Small intestine (tissue), 7 donors: ENCODE measurements at regions not wholly inside any gene's neighbourhood (a gene's known extent, or its start where the extent isn't known, plus 50 kb on each side); places are given as distances from the start of the nearest gene placed in this dataset.

Experiments
- DNase-seq, 2 donors: peaks; one replicate each; pipeline versions ENCODE4 v3.0.0 to v3.0.0-alpha.2; 2013
- FAIRE-seq: peaks from 2 replicates; lab custom pipeline; 2012; peaks lifted over from hg19 to GRCh38; lab: Jason Lieb, UNC
- H3K27ac ChIP-seq, 3 donors: one replicate each; pipeline ENCODE4 v1.5.1; 2013; ENCODE audit warnings: low read length in 2 of 3, mild to moderate bottlenecking in 2 of 3, control low read depth in 1 of 3, inconsistent platforms in 1 of 3, low read depth in 1 of 3, moderate library complexity in 1 of 3
- H3K27me3 ChIP-seq, 3 donors: one replicate each; pipeline ENCODE4 v1.6.1; 2013; ENCODE audit warnings: low read length in 3 of 3, inconsistent platforms in 1 of 3; ENCODE audit not compliant: control insufficient read depth in 3 of 3, insufficient read depth in 3 of 3
- H3K36me3 ChIP-seq, 3 donors: one replicate each; pipeline ENCODE4 v1.6.1; 2013; ENCODE audit warnings: low read length in 3 of 3, inconsistent platforms in 1 of 3, low read depth in 1 of 3, mild to moderate bottlenecking in 1 of 3, moderate library complexity in 1 of 3; ENCODE audit not compliant: control insufficient read depth in 3 of 3, insufficient read depth in 2 of 3
- H3K4me1 ChIP-seq, 3 donors: one replicate each; pipeline ENCODE4 v1.6.1; 2013; ENCODE audit warnings: low read length in 2 of 3, inconsistent platforms in 1 of 3, low read depth in 1 of 3, mild to moderate bottlenecking in 1 of 3, moderate library complexity in 1 of 3; ENCODE audit not compliant: control insufficient read depth in 3 of 3, insufficient read depth in 2 of 3
- H3K4me3 ChIP-seq, 3 donors: one replicate each; pipeline ENCODE4 v1.5.1; 2013; ENCODE audit warnings: low read length in 3 of 3, control low read depth in 1 of 3, inconsistent platforms in 1 of 3, low read depth in 1 of 3, mild to moderate bottlenecking in 1 of 3, moderate library complexity in 1 of 3
- H3K9me3 ChIP-seq, 2 donors: one replicate each; pipeline ENCODE4 v1.6.1; 2013; ENCODE audit warnings: low read depth in 1 of 2, low read length in 1 of 2; ENCODE audit not compliant: control insufficient read depth in 2 of 2, insufficient read depth in 1 of 2
- WGBS, 3 donors: extraction: QIAGEN DNeasy Blood & Tissue Kit; methylation state at CpG; one replicate each; pipeline ENCODE4 v1.1.7; 2013; 5-methylcytosine and 5-hydroxymethylcytosine counted together
- donor health status: healthy with polysubstance abuse.
- donor health status: control.
- donor health status: control.
- donor health status: Bipolar disorder and iron deficiency.
- donor health status: healthy.

- Histone ChIP-seq H3K9me3 (no peaks in the 10 kb centered on the region), H3K4me3 (no peak overlapping the region), H3K27ac (no peak overlapping the region), H3K27me3 (no peaks in the 10 kb centered on the region), H3K36me3 (no peaks in the 10 kb centered on the region), H3K4me1 (no peaks in the 10 kb centered on the region)
- no peak for FAIRE-seq
- no peak for DNase-seq
Observed at GRCh38 chr3:106746286-106746685, 631.0 kb upstream of the CCDC54 start.

GRCh38 chr3:106748472-106749262 lies 628.6 kb upstream of the CCDC54 start:
- 70 to 79% (median 77%) methylated on average over 8 of the region's 8 CpGs for WGBS, 3 donors
- no peaks in the 10 kb centered on the region for H3K9me3 ChIP-seq

DNA sequence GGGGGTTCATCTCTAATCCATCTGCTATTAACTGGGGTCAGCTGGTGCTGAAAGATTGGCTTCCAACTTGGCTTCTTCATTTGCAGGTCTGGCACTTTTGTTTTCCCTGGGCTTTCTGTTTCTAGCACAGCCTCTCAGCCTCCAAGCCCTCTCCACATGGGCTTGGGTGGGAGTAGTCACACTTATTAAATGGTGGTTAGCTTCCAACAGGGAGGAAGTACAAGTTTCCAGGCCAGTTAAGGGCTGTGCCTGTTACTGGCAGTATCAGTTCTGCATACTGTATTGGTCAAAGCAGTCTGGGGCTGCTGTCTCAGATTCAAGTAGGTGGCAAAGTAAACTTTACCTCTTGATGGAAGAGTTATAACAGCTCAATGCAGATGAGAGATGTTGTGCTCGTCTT lies 627.1 kb upstream of the CCDC54 start:
- DNase-seq (no peak), FAIRE-seq (no peak)
- no peaks in the 10 kb centered on the region for H3K4me1 ChIP-seq
- no peaks in the 10 kb centered on the region for H3K9me3 ChIP-seq
- H3K27ac ChIP-seq, result no peak overlapping the region
- H3K36me3 ChIP-seq, result no peaks in the 10 kb centered on the region
- H3K27me3 ChIP-seq, result no peaks in the 10 kb centered on the region
- no peak overlapping the region for H3K4me3 ChIP-seq
- WGBS, 3 donors, result 75 to 83% (median 79%) methylated on average over 1 of the region's 1 CpG

More at GRCh38 chr3:106748472-106749262, 628.6 kb upstream of the CCDC54 start:
- H3K4me1 ChIP-seq, result no peaks in the 10 kb centered on the region
- no peak overlapping the region for H3K27ac ChIP-seq
- FAIRE-seq (no peak), DNase-seq (no peak)
- H3K36me3 ChIP-seq, result no peaks in the 10 kb centered on the region
- no peaks in the 10 kb centered on the region for H3K27me3 ChIP-seq
- H3K4me3 ChIP-seq, result no peak overlapping the region

GRCh38 chr3:106755336-106755735 lies 621.9 kb upstream of the CCDC54 start:
- Histone ChIP-seq H3K36me3 (no peaks in the 10 kb centered on the region), H3K27me3 (no peaks in the 10 kb centered on the region), H3K27ac (no peak overlapping the region), H3K9me3 (no peaks in the 10 kb centered on the region), H3K4me1 (no peaks in the 10 kb centered on the region), H3K4me3 (no peak overlapping the region)
- DNase-seq (no peak), FAIRE-seq (no peak)
- 63 to 82% (median 76%) methylated on average over 2 of the region's 2 CpGs for WGBS, 3 donors

DNA sequence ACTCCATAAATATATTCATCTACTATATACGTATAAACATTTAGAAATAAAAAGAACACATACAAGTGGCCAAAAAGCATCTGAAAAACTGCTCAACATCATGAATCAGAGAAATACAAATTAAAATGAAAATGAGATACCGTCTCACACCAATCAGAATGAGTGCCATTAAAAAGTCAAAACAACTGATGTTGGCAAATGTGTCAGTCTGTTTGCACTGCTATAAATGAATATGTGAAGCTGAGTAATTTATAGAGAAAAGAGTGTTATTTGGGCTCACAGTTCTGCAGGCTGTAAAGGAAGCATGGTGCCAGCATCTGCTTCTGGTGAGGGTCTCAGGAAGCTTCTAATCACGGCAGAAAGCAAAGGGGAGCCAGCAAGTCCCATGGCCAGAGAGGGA lies 620.3 kb upstream of the CCDC54 start:
- WGBS, 3 donors, result 79 to 88% (median 84%) methylated on average over 3 of the region's 3 CpGs
- no peaks in the 10 kb centered on the region for H3K4me1 ChIP-seq
- DNase-seq, result no peak

DNA sequence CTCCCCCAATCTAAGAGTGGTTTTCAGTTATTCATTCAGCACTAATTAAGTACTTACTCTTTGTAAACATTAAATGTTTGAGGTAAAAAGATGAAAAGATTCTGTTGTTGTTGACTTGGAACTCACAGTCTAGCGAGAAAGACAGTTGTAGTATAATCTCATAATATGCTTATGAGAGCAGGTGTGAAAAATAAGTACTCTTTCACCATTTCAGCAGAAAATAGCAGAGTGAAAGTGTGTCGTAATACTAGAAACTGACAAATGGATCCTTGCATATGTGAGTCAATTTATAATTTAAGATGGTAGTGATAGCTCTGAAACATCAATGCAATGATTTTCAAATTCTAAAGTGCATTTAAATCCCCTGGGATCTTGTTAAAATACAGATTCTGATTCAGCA lies 618.8 kb upstream of the CCDC54 start:
- FAIRE-seq, result no peak
- Histone ChIP-seq H3K36me3 (no peaks in the 10 kb centered on the region), H3K27ac (no peak overlapping the region), H3K4me1 (no peaks in the 10 kb centered on the region), H3K9me3 (no peaks in the 10 kb centered on the region), H3K4me3 (no peak overlapping the region), H3K27me3 (no peaks in the 10 kb centered on the region)
- no peak for DNase-seq
- 76 to 86% (median 83%) methylated on average over 2 of the region's 2 CpGs for WGBS, 3 donors

More for the DNA sequence above, 620.3 kb upstream of the CCDC54 start:
- Histone ChIP-seq H3K4me3 (no peak overlapping the region), H3K27me3 (no peaks in the 10 kb centered on the region), H3K9me3 (no peaks in the 10 kb centered on the region), H3K36me3 (no peaks in the 10 kb centered on the region), H3K27ac (no peak overlapping the region)
- no peak for FAIRE-seq

DNA sequence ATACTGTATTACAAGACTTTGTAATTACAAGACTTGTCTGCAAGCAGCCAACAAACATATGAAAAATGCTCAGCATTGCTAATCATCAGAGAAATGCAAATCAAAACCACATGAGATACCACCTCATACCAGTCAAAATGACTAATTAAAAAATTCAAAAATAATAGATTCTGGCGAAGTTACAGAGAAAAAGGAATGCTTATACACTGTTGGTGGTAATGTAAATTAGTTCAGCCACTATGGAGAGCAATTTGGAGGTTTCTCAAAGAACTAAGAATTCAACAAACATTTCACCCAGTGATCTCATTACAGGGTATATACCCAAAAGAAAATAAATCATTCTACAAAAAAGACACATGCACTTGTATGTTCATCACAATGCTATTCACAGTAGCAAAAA lies 617.5 kb upstream of the CCDC54 start:
- Histone ChIP-seq H3K27me3 (no peaks in the 10 kb centered on the region), H3K27ac (no peak overlapping the region), H3K4me3 (no peak overlapping the region), H3K4me1 (no peaks in the 10 kb centered on the region), H3K9me3 (no peaks in the 10 kb centered on the region), H3K36me3 (no peaks in the 10 kb centered on the region)
- WGBS, 3 donors, result 29 to 66% (median 48%) methylated on average over 1 of the region's 1 CpG
- FAIRE-seq (no peak), DNase-seq (no peak)

GRCh38 chr3:106765342-106765741 lies 611.9 kb upstream of the CCDC54 start:
- DNase-seq, result no peak
- no peaks in the 10 kb centered on the region for H3K36me3 ChIP-seq
- no peak overlapping the region for H3K27ac ChIP-seq
- no peaks in the 10 kb centered on the region for H3K4me1 ChIP-seq
- no peaks in the 10 kb centered on the region for H3K9me3 ChIP-seq
- no peaks in the 10 kb centered on the region for H3K27me3 ChIP-seq
- 86 to 89% (median 89%) methylated on average over 7 of the region's 7 CpGs for WGBS, 3 donors
- no peak for FAIRE-seq
- no peak overlapping the region for H3K4me3 ChIP-seq

DNA sequence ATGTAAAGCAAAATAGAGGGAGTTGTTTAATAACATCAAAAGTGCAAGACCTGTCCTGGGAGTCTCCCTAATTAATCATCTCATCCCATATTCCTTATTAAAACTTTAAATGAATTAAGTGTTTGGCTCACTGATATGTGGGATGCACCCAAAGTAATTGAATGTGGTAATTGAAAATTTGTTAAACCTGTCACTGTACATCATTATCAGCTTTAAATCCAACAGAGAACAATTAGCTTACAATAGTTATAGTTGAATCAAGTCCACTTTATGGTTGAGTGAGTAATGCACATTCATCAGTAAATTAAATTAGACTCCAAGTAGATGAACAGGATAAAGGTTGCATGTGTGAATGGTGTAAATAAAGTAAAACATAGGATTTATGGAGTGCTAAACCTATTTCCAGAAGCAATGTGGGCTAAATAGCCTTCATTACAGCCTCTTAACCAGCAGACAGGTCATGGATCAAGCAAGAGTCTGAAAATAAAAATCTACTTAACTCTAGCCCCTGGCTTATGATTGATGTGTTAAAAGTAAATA lies 608.2 kb upstream of the CCDC54 start:
- H3K4me3 ChIP-seq, result no peak overlapping the region
- no peaks in the 10 kb centered on the region for H3K9me3 ChIP-seq
- no peaks in the 10 kb centered on the region for H3K4me1 ChIP-seq
- FAIRE-seq (no peak), DNase-seq (no peak)
- no peak overlapping the region for H3K27ac ChIP-seq
- no peaks in the 10 kb centered on the region for H3K36me3 ChIP-seq
- H3K27me3 ChIP-seq, result no peaks in the 10 kb centered on the region
